ENCODE measurements at regions not wholly inside any gene's neighbourhood (a gene's known extent, or its start where the extent isn't known, plus 50 kb on each side); places are given as distances from the start of the nearest gene placed in this dataset.

DNA sequence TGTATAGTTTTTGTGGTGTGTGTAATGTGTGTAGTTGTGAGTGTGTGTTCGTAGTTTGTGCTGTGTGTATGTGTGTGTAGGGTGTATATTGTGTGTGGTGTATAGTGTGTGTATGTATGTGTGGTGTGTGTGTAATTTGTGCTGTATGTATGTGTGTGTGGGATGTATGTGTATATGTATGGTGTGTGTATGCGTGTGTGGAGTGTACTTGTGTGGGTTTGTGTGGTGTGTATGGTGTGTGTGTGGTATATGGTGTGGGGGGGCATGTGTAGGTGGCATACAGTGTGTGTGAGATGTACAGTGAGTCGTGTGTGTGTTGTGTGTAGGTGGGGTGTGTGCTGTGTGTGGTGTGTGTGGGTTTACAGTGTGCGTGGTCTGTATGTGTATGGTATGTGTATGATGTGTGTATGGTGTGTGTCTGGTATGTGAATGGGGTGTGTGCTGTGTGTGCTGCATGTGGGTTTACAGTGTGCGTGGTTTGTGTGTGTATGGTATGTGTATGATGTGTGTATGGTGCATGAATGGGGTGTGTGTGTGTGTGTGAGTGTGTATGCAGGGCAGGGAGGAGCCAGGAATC, 125.2 kb downstream of the GADD45G start:
- no peak for TF ChIP-seq RAD21 (IDR thresholded peaks at IDR 0.05; ENCODE audit: low read depth)
- TF ChIP-seq, protein P1, sequence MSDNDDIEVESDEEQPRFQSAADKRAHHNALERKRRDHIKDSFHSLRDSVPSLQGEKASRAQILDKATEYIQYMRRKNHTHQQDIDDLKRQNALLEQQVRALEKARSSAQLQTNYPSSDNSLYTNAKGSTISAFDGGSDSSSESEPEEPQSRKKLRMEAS (IDR thresholded peaks at IDR 0.05): no peak
- TF ChIP-seq NFIC (IDR thresholded peaks at IDR 0.05): no peak
- TF ChIP-seq, protein P2, sequence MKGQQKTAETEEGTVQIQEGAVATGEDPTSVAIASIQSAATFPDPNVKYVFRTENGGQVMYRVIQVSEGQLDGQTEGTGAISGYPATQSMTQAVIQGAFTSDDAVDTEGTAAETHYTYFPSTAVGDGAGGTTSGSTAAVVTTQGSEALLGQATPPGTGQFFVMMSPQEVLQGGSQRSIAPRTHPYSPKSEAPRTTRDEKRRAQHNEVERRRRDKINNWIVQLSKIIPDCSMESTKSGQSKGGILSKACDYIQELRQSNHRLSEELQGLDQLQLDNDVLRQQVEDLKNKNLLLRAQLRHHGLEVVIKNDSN (IDR thresholded peaks at IDR 0.05): no peak
- no peak for TF ChIP-seq FOXM1 (IDR thresholded peaks at IDR 0.05; ENCODE audit: borderline replicate concordance, low read depth)
- TF ChIP-seq TCF12 (IDR thresholded peaks at IDR 0.05; ENCODE audit: low read depth): no peak
- no peak for TF ChIP-seq EGR1 (IDR thresholded peaks at IDR 0.05)
- TF ChIP-seq CREB1 (IDR thresholded peaks at IDR 0.05; ENCODE audit: low read depth): no peak
- TF ChIP-seq ZBTB7A (IDR thresholded peaks at IDR 0.05; ENCODE audit: low read depth): no peak
- TF ChIP-seq EP300 (IDR thresholded peaks at IDR 0.05; ENCODE audit: borderline replicate concordance): no peak
- no peak for TF ChIP-seq CEBPB (IDR thresholded peaks at IDR 0.05)
- TF ChIP-seq, protein P3, sequence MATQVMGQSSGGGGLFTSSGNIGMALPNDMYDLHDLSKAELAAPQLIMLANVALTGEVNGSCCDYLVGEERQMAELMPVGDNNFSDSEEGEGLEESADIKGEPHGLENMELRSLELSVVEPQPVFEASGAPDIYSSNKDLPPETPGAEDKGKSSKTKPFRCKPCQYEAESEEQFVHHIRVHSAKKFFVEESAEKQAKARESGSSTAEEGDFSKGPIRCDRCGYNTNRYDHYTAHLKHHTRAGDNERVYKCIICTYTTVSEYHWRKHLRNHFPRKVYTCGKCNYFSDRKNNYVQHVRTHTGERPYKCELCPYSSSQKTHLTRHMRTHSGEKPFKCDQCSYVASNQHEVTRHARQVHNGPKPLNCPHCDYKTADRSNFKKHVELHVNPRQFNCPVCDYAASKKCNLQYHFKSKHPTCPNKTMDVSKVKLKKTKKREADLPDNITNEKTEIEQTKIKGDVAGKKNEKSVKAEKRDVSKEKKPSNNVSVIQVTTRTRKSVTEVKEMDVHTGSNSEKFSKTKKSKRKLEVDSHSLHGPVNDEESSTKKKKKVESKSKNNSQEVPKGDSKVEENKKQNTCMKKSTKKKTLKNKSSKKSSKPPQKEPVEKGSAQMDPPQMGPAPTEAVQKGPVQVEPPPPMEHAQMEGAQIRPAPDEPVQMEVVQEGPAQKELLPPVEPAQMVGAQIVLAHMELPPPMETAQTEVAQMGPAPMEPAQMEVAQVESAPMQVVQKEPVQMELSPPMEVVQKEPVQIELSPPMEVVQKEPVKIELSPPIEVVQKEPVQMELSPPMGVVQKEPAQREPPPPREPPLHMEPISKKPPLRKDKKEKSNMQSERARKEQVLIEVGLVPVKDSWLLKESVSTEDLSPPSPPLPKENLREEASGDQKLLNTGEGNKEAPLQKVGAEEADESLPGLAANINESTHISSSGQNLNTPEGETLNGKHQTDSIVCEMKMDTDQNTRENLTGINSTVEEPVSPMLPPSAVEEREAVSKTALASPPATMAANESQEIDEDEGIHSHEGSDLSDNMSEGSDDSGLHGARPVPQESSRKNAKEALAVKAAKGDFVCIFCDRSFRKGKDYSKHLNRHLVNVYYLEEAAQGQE (IDR thresholded peaks at IDR 0.05; ENCODE audit: low read depth): no peak
- TF ChIP-seq TEAD4 (IDR thresholded peaks at IDR 0.05): no peak
- TF ChIP-seq YY1 (IDR thresholded peaks at IDR 0.05; ENCODE audit: low read depth): no peak
- TF ChIP-seq TAF1 (IDR thresholded peaks at IDR 0.05; ENCODE audit: low read depth): no peak

DNA sequence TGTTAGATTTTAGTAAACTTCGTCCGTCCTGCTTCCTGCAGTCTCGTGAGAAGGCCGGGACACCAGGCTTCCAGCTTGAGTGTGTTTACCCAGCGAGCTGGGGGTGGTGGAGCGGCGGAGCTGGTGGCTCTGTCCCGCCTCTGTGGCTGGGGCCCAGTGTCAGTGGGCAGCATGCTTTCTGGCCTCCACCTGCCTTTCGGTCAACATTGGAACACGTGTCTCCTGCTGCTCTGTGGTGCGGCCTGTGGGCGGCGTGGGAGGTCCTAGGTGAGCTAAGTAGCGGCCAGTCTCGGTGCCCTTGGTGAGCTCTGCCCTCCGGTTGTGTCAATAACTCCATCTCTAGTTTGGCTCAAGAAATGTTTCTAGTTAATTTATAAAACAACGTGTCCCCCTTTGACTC, 125.9 kb downstream of the GADD45G start:
- TF ChIP-seq NFIC (IDR thresholded peaks at IDR 0.05): no peak
- TF ChIP-seq EP300 (IDR thresholded peaks at IDR 0.05; ENCODE audit: borderline replicate concordance): no peak
- TF ChIP-seq CREB1 (IDR thresholded peaks at IDR 0.05; ENCODE audit: low read depth): no peak
- no peak for TF ChIP-seq CEBPB (IDR thresholded peaks at IDR 0.05)
- TF ChIP-seq TEAD4 (IDR thresholded peaks at IDR 0.05): no peak
- TF ChIP-seq, protein P2 (IDR thresholded peaks at IDR 0.05): no peak
- TF ChIP-seq YY1 (IDR thresholded peaks at IDR 0.05; ENCODE audit: low read depth): no peak
- no peak for TF ChIP-seq ZBTB7A (IDR thresholded peaks at IDR 0.05; ENCODE audit: low read depth)
- no peak for TF ChIP-seq RAD21 (IDR thresholded peaks at IDR 0.05; ENCODE audit: low read depth)
- no peak for TF ChIP-seq TAF1 (IDR thresholded peaks at IDR 0.05; ENCODE audit: low read depth)
- no peak for TF ChIP-seq TCF12 (IDR thresholded peaks at IDR 0.05; ENCODE audit: low read depth)
- TF ChIP-seq, protein P1 (IDR thresholded peaks at IDR 0.05): no peak
- TF ChIP-seq, protein P3 (IDR thresholded peaks at IDR 0.05; ENCODE audit: low read depth): no peak
- no peak for TF ChIP-seq EGR1 (IDR thresholded peaks at IDR 0.05)
- TF ChIP-seq FOXM1 (IDR thresholded peaks at IDR 0.05; ENCODE audit: borderline replicate concordance, low read depth): no peak

DNA sequence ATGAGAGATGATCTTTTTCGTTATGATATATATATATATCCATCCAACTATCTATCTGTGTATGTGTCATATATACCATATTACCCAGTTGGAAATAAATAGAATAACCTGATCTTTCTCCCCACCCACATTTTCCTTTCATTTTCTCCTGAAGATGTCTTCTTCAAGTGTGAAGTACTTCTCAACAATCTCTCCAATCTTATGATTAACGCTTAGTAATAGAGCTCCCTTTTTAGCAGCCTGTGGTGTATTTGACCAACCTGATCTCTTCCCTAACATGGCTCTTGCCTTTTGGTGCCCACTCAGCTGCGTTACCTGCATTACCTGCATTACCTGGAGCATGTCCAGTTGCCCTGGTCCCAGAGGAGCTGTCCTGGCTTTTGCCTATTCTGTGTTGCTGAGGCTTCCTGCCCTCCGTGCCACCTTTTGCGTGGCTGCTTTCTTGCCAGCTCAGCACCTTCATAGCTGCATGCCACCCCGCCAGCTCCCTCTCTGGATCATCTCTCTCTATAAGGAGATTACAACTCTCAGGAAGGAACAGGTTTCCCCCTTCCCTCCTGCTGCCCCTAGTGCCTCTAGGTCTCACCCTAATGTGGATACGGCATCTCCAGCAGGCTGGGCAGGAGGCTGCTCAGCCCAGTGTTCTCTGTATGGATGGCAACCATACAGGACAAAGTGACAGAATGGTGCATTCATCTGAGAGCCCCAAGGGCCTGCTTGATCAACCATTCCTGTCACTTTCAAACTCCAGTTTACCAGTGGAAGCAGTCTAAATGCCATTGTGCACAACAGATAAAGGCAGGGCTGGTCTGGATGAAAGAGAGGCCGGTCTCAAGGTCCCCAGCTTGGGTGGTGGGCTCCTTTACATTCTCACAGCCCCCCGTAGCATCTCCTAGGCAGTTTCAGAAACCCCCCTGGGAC, 126.7 kb downstream of the GADD45G start:
- no peak for TF ChIP-seq EGR1 (IDR thresholded peaks at IDR 0.05)
- no peak for TF ChIP-seq CEBPB (IDR thresholded peaks at IDR 0.05)
- no peak for TF ChIP-seq NFIC (IDR thresholded peaks at IDR 0.05)
- TF ChIP-seq TCF12 (IDR thresholded peaks at IDR 0.05; ENCODE audit: low read depth): no peak
- TF ChIP-seq CREB1 (IDR thresholded peaks at IDR 0.05; ENCODE audit: low read depth): no peak
- TF ChIP-seq EP300 (IDR thresholded peaks at IDR 0.05; ENCODE audit: borderline replicate concordance): no peak
- TF ChIP-seq ZBTB7A (IDR thresholded peaks at IDR 0.05; ENCODE audit: low read depth): no peak
- TF ChIP-seq FOXM1 (IDR thresholded peaks at IDR 0.05; ENCODE audit: borderline replicate concordance, low read depth): no peak
- TF ChIP-seq, protein P1 (IDR thresholded peaks at IDR 0.05): no peak
- no peak for TF ChIP-seq TEAD4 (IDR thresholded peaks at IDR 0.05)
- TF ChIP-seq RAD21 (IDR thresholded peaks at IDR 0.05; ENCODE audit: low read depth): no peak
- TF ChIP-seq TAF1 (IDR thresholded peaks at IDR 0.05; ENCODE audit: low read depth): no peak
- TF ChIP-seq, protein P3 (IDR thresholded peaks at IDR 0.05; ENCODE audit: low read depth): no peak
- TF ChIP-seq YY1 (IDR thresholded peaks at IDR 0.05; ENCODE audit: low read depth): no peak
- TF ChIP-seq, protein P2 (IDR thresholded peaks at IDR 0.05): no peak
